ENCODE measurements at regions not wholly inside any gene's neighbourhood (a gene's known extent, or its start where the extent isn't known, plus 50 kb on each side); places are given as distances from the start of the nearest gene placed in this dataset.

- Histone ChIP-seq H3K27ac (ENCODE audit: control insufficient read depth, insufficient read depth, low read length) (no peak overlapping the region), H3K9ac (ENCODE audit: control insufficient read depth, extremely low read depth, insufficient read depth, low read length) (no peak overlapping the region), H2AFZ (ENCODE audit: control insufficient read depth, low read length) (no peak overlapping the region), H3K4me3 (ENCODE audit: control insufficient read depth in 2 of 3, extremely low read depth in 1 of 3, insufficient read depth in 2 of 3, low read depth in 1 of 3, low read length in 3 of 3) (no peak overlapping the region), H4K20me1 (ENCODE audit: control insufficient read depth, extremely low read depth, insufficient read depth, low read length) (no peaks in the 10 kb centered on the region), H3K79me2 (ENCODE audit: control insufficient read depth, insufficient read depth, low read length) (no peaks in the 10 kb centered on the region), H3K27me3 (ENCODE audit: control insufficient read depth, extremely low read depth, insufficient read depth, low read length) (no peaks in the 10 kb centered on the region), H3K9me1 (ENCODE audit: control insufficient read depth, extremely low read depth, insufficient read depth, low read length) (no peaks in the 10 kb centered on the region), H3K4me2 (ENCODE audit: control insufficient read depth, extremely low read depth, insufficient read depth, low read depth, low read length) (no peak overlapping the region), H3K9me3 (ENCODE audit: control insufficient read depth, low read depth, low read length) (no peaks in the 10 kb centered on the region), H3K4me1 (ENCODE audit: control insufficient read depth, extremely low read depth, insufficient read depth, low read length) (no peaks in the 10 kb centered on the region), H3K36me3 (ENCODE audit: control insufficient read depth in 2 of 2, extremely low read depth in 1 of 2, insufficient read depth in 2 of 2, low read length in 2 of 2) (no peaks in the 10 kb centered on the region)
- DNase-seq (ENCODE audit: low read depth, low spot score), result no peak
- dilution Hi-C loops (cut with MboI; ENCODE audit: extremely low pct_ligation_motif_present, low sequenced_read_pairs), result no loop called here
- FAIRE-seq, result no peak
- no peak for TF ChIP-seq EZH2 (IDR thresholded peaks at IDR 0.05; ENCODE audit: low read length)
- TF ChIP-seq CTCF (optimal IDR thresholded peaks at IDR 0.05 in 1 of 3, IDR thresholded peaks at IDR 0.05 in 1 of 3, conservative IDR thresholded peaks at IDR 0.05 in 1 of 3; ENCODE audit: extremely low read depth in 1 of 3, insufficient read depth in 2 of 3, low read length in 3 of 3), result peak in 2 of 3 experiments; percentile 3 to 30
Measured at GRCh38 chr5:163978897-163979296, 473.5 kb downstream of the MAT2B start.

- TF ChIP-seq EZH2 (IDR thresholded peaks at IDR 0.05; ENCODE audit: low read length) (no peak), CTCF (optimal IDR thresholded peaks at IDR 0.05 in 1 of 3, IDR thresholded peaks at IDR 0.05 in 1 of 3, conservative IDR thresholded peaks at IDR 0.05 in 1 of 3; ENCODE audit: extremely low read depth in 1 of 3, insufficient read depth in 2 of 3, low read length in 3 of 3) (no peak)
- Histone ChIP-seq H3K4me2 (ENCODE audit: control insufficient read depth, extremely low read depth, insufficient read depth, low read depth, low read length) (no peak overlapping the region), H3K9me3 (ENCODE audit: control insufficient read depth, low read depth, low read length) (no peaks in the 10 kb centered on the region), H3K4me3 (ENCODE audit: control insufficient read depth in 2 of 3, extremely low read depth in 1 of 3, insufficient read depth in 2 of 3, low read depth in 1 of 3, low read length in 3 of 3) (no peak overlapping the region), H3K9me1 (ENCODE audit: control insufficient read depth, extremely low read depth, insufficient read depth, low read length) (no peaks in the 10 kb centered on the region), H2AFZ (ENCODE audit: control insufficient read depth, low read length) (no peak overlapping the region), H4K20me1 (ENCODE audit: control insufficient read depth, extremely low read depth, insufficient read depth, low read length) (no peaks in the 10 kb centered on the region), H3K9ac (ENCODE audit: control insufficient read depth, extremely low read depth, insufficient read depth, low read length) (no peak overlapping the region), H3K36me3 (ENCODE audit: control insufficient read depth in 2 of 2, extremely low read depth in 1 of 2, insufficient read depth in 2 of 2, low read length in 2 of 2) (no peaks in the 10 kb centered on the region), H3K27me3 (ENCODE audit: control insufficient read depth, extremely low read depth, insufficient read depth, low read length) (no peaks in the 10 kb centered on the region), H3K79me2 (ENCODE audit: control insufficient read depth, insufficient read depth, low read length) (no peaks in the 10 kb centered on the region), H3K27ac (ENCODE audit: control insufficient read depth, insufficient read depth, low read length) (no peak overlapping the region), H3K4me1 (ENCODE audit: control insufficient read depth, extremely low read depth, insufficient read depth, low read length) (no peaks in the 10 kb centered on the region)
- no peak for DNase-seq (ENCODE audit: low read depth, low spot score)
- dilution Hi-C loops (cut with MboI; ENCODE audit: extremely low pct_ligation_motif_present, low sequenced_read_pairs), result no loop called here
- no peak for FAIRE-seq
Measured at GRCh38 chr5:163988566-163988965, 483.1 kb downstream of the MAT2B start.

Data from keratinocyte (primary cell).